Right cardiac atrium (tissue), 5 donors: ENCODE measurements at regions not wholly inside any gene's neighbourhood (a gene's known extent, or its start where the extent isn't known, plus 50 kb on each side); places are given as distances from the start of the nearest gene placed in this dataset.
"Not testable (repeated sequence)": the region's sequence is repeated elsewhere in the genome, so short reads cannot be mapped to it uniquely, and the experiment has no call there.

Source experiments
- ATAC-seq, 2 donors: fragments of 200-7000 bp; cut with Tn5 transposase; one replicate each; pipeline versions ENCODE4 v1.8.0 to v1.9.1; 2020; ENCODE audit warnings: moderate library complexity in 2 of 2, mild to moderate bottlenecking in 1 of 2
- DNase-seq, 3 donors: peaks; one replicate each; pipeline ENCODE4 v3.0.0-alpha.2; 2020
- H3K27ac ChIP-seq: one replicate; pipeline ENCODE4 v1.5.1; 2013; ENCODE audit warnings: mild to moderate bottlenecking, low read length, control low read depth, moderate library complexity
- H3K27me3 ChIP-seq: one replicate; pipeline ENCODE4 v1.6.1; 2013; ENCODE audit not compliant: control insufficient read depth, insufficient read depth
- H3K4me1 ChIP-seq: one replicate; pipeline ENCODE4 v1.6.1; 2013; ENCODE audit warnings: low read length; ENCODE audit not compliant: control insufficient read depth, insufficient read depth
- H3K4me3 ChIP-seq: one replicate; pipeline ENCODE4 v1.5.1; 2013; ENCODE audit warnings: low read length, control low read depth
- H3K9me3 ChIP-seq: one replicate; pipeline ENCODE4 v1.6.1; 2013; ENCODE audit warnings: low read length; ENCODE audit not compliant: control insufficient read depth
- WGBS: extraction: QIAGEN DNeasy Blood & Tissue Kit; methylation state at CpG from one replicate; pipeline ENCODE4 v1.1.7; 2013; 5-methylcytosine and 5-hydroxymethylcytosine counted together
- intact Hi-C, 4 donors: fragments of 100-400 bp; cut with DNase I; formaldehyde crosslinking; loops; one replicate each; pipeline versions ENCODE4 v1.11.0 to v1.14.0; 2022 to 2023
- donor health status: healthy with polysubstance abuse.
- donor health status: DM: no; HTN: yes; CAD: no.
- donor health status: DM: no; HTN: no; CAD: no.
- donor health status: DM: no; HTN: yes; CAD: no; lungs with severe emphysema.
- donor health status: DM: yes; HTN: yes; CAD: no.

DNA sequence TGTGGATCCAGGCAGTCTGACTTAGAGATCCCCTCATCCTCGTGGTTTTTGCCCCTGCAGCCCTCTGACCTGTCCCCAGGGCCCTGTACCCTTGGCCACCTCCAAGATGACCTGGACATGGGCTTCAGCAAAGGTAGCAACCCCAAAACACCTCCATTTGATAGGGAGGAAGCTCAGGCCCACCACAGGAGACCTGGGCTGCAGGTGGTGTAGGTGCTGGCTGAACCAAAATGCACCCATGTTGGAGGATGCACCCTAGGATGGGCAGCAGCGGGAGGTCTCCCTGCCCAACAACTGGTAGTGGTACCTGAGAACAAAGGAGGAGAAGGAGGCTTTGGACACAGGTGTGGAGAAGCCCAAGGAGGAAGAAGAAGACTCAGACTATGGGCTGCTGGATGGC is 188.7 kb downstream of the ZNF716 start:
- DNase-seq, result no peak
- Histone ChIP-seq H3K27ac (no peak overlapping the region), H3K9me3 (no peaks in the 10 kb centered on the region), H3K4me3 (no peak overlapping the region), H3K27me3 (no peaks in the 10 kb centered on the region), H3K4me1 (no peaks in the 10 kb centered on the region)
- no peak for ATAC-seq
- 22% methylated on average over 2 of the region's 2 CpGs for WGBS
- intact Hi-C loops, result no loop called here

DNA sequence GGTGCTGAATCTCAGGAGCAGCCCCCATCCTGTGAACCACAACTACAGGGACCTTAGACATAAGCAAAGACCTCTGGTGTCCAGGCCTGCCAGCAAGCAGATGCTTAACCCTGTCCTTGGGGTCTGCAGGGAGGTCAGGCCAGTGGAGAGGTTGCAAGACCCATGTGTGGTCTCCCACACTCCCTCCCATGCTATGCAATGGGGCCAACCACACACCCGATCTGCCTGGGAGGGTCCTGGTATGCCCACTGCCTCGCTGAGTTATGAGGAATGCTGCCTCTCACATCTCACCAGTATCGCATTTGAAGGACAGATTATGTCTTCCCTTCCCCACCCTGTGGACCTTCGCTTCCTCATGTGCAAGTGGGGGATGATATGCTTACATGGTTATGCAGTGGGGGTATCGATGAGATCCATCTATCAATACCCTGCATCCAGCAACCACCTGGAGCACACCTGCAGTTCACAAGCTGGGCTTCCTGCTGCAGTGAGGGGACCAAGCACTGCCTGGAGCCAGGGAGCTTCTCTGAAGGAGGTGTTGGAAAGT is 191.6 kb downstream of the ZNF716 start:
- Histone ChIP-seq H3K9me3 (no peaks in the 10 kb centered on the region), H3K4me1 (no peaks in the 10 kb centered on the region), H3K27ac (no peak overlapping the region), H3K27me3 (no peaks in the 10 kb centered on the region), H3K4me3 (no peak overlapping the region)
- no peak for DNase-seq
- intact Hi-C loops, result no loop called here
- ATAC-seq, result no peak
- 75% methylated on average over 5 of the region's 5 CpGs for WGBS

- no peak overlapping the region for H3K4me3 ChIP-seq
- H3K27me3 ChIP-seq, result no peaks in the 10 kb centered on the region
- DNase-seq (no peak), ATAC-seq (no peak)
- intact Hi-C loops, result no loop called here
- H3K9me3 ChIP-seq, result no peaks in the 10 kb centered on the region
- WGBS, result 61% methylated on average over 4 of the region's 4 CpGs
- no peak overlapping the region for H3K27ac ChIP-seq
- H3K4me1 ChIP-seq, result no peaks in the 10 kb centered on the region
Measured at GRCh38 chr7:57642730-57643129, 192.8 kb downstream of the ZNF716 start.

GRCh38 chr7:57646219-57646900 is 196.4 kb downstream of the ZNF716 start:
- no peaks in the 10 kb centered on the region for H3K9me3 ChIP-seq
- ATAC-seq (no peak), DNase-seq (no peak)
- H3K27ac ChIP-seq, result no peak overlapping the region
- intact Hi-C loops, result no loop called here
- no peaks in the 10 kb centered on the region for H3K27me3 ChIP-seq
- WGBS, result 87% methylated on average over 32 of the region's 32 CpGs
- no peaks in the 10 kb centered on the region for H3K4me1 ChIP-seq
- no peak overlapping the region for H3K4me3 ChIP-seq

GRCh38 chr7:57646901-57647246 is 196.9 kb downstream of the ZNF716 start:
- ATAC-seq (no peak), DNase-seq (no peak)
- Histone ChIP-seq H3K9me3 (no peaks in the 10 kb centered on the region), H3K4me1 (no peaks in the 10 kb centered on the region), H3K27ac (no peak overlapping the region), H3K27me3 (no peaks in the 10 kb centered on the region), H3K4me3 (no peak overlapping the region)
- 91% methylated on average over 24 of the region's 24 CpGs for WGBS
- intact Hi-C loops, result no loop called here

- intact Hi-C loops, H3K27ac ChIP-seq, H3K4me3 ChIP-seq, H3K27me3 ChIP-seq, ATAC-seq, H3K4me1 ChIP-seq, DNase-seq, H3K9me3 ChIP-seq: not testable (repeated sequence)
- WGBS, result 92% methylated on average over 17 of the region's 17 CpGs
Measured at GRCh38 chr7:57650401-57650800, 200.4 kb downstream of the ZNF716 start.

- ATAC-seq (no peak), DNase-seq (no peak)
- 68% methylated on average over 28 of the region's 28 CpGs for WGBS
- intact Hi-C loops, result no loop called here
- H3K4me1 ChIP-seq, result no peaks in the 10 kb centered on the region
- no peaks in the 10 kb centered on the region for H3K9me3 ChIP-seq
- no peak overlapping the region for H3K4me3 ChIP-seq
- no peak overlapping the region for H3K27ac ChIP-seq
- no peaks in the 10 kb centered on the region for H3K27me3 ChIP-seq
Measured at GRCh38 chr7:57651006-57651405, 201.0 kb downstream of the ZNF716 start.

GRCh38 chr7:57651611-57652010 is 201.6 kb downstream of the ZNF716 start:
- H3K9me3 ChIP-seq, ATAC-seq, H3K4me3 ChIP-seq, intact Hi-C loops, H3K27me3 ChIP-seq, H3K27ac ChIP-seq, DNase-seq, H3K4me1 ChIP-seq: not testable (repeated sequence)
- WGBS, result 89% methylated on average over 19 of the region's 19 CpGs

DNA sequence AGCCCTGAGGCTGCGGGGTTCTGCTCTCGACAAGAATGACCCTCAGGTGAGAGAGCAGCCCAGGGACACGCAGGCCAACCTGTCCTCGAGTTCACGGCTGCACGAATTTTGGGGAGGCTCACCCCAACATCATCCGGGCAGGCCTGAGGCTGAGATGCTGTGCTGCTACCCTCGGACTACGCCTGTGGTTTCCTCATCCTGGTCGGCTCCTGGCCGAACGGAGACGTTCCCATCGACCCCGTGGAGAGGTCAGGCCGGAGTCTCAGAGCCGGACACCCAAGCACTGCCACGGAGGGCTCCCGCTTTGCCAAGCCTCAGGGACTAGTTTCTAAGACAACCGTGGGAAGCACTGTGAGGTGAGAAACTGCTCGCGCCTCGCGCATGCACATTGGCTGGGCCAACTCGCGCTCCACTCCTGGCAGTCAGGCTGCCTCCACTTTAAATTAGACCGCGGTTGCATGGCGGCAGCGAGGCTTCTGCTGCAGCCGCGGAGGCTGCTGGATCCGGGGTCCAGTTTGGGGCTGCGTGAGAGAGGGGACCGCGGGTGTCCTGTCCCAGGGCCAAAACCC is 203.4 kb downstream of the ZNF716 start:
- no peak overlapping the region for H3K27ac ChIP-seq
- H3K9me3 ChIP-seq, result no peaks in the 10 kb centered on the region
- H3K4me1 ChIP-seq, result no peaks in the 10 kb centered on the region
- intact Hi-C loops, result no loop called here
- no peak overlapping the region for H3K4me3 ChIP-seq
- DNase-seq (no peak), ATAC-seq (no peak)
- H3K27me3 ChIP-seq, result no peaks in the 10 kb centered on the region
- 89% methylated on average over 36 of the region's 36 CpGs for WGBS

GRCh38 chr7:57655156-57655871 is 205.3 kb downstream of the ZNF716 start:
- H3K9me3 ChIP-seq, H3K4me3 ChIP-seq, H3K4me1 ChIP-seq, intact Hi-C loops, DNase-seq, ATAC-seq, H3K27ac ChIP-seq, H3K27me3 ChIP-seq: not testable (repeated sequence)
- 82% methylated on average over 31 of the region's 31 CpGs for WGBS

DNA sequence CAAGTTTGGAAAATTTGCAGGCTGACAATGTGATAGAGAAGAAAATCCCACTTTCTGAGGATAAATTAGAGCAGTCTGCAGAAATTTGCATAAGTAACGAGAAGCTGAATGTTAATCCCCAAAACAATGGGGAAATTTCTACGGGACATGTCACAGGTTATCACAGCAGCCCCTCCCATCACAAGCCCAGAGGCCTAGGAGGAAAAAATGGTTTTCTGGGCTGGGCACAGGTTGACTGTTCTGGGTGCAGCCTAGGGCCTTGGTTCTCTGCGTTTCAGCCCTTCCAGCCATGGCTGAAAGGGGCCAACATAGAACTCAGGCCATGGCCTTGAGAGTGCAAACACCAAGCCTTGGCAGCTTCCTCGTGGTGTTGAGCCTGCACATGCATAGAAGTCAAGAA is 209.2 kb downstream of the ZNF716 start:
- ATAC-seq, H3K4me3 ChIP-seq: not testable (repeated sequence)

More for the DNA sequence above, 209.2 kb downstream of the ZNF716 start:
- H3K9me3 ChIP-seq, H3K27ac ChIP-seq, H3K4me1 ChIP-seq, H3K27me3 ChIP-seq, intact Hi-C loops, DNase-seq: not testable (repeated sequence)
- 49% methylated on average over 4 of the region's 4 CpGs for WGBS
